HL-60 (cell line): ENCODE measurements at regions not wholly inside any gene's neighbourhood (a gene's known extent, or its start where the extent isn't known, plus 50 kb on each side); places are given as distances from the start of the nearest gene placed in this dataset.

Experiments used
- POLR2AphosphoS5 ChIP-seq: IDR thresholded peaks from 2 replicates; pipeline ENCODE4 v1.6.1; 2012; ENCODE audit warnings: low read depth
- TF ChIP-seq, protein P1 (sequence below): IDR thresholded peaks from one replicate; pipeline ENCODE4 v1.5.1; 2011; ENCODE audit warnings: low read length, control low read depth, inconsistent platforms; ENCODE audit not compliant: insufficient read depth
- TF ChIP-seq, protein P2 (sequence below): IDR thresholded peaks from 2 replicates; pipeline ENCODE4 v1.6.1; 2012; ENCODE audit warnings: low read depth; ENCODE audit not compliant: insufficient replicate concordance

DNA sequence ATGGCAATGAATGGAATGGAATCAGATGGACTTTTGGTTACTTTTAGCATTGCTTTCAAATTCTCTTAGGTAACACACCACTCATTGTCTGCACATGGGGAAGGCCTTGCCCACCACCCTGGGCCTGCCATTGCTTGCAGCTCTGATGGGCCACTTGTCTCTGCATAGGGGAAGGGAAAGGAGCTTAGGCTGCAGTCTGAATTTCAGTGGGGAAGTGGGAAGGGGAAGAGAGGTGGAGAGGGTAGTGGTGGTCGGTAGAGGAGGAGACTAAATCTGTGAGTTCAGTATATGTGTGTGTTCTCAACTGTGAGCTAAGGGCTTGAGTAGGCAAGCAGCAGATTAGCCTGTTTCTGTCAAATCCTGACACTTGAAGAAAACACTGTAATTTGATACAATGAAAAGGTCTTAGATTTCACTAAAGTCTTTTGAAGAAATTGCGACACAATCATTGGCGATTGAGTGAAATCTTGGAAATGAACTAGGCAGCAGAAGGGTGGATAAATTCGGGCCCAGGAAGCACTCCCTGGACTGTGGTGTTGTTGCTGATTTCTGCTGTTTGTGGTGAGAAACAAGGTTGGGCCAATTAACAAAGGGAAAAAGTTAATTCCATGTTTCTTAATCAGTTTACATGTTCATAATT is 80.6 kb downstream of the OTOR start:
- TF ChIP-seq, protein P1, sequence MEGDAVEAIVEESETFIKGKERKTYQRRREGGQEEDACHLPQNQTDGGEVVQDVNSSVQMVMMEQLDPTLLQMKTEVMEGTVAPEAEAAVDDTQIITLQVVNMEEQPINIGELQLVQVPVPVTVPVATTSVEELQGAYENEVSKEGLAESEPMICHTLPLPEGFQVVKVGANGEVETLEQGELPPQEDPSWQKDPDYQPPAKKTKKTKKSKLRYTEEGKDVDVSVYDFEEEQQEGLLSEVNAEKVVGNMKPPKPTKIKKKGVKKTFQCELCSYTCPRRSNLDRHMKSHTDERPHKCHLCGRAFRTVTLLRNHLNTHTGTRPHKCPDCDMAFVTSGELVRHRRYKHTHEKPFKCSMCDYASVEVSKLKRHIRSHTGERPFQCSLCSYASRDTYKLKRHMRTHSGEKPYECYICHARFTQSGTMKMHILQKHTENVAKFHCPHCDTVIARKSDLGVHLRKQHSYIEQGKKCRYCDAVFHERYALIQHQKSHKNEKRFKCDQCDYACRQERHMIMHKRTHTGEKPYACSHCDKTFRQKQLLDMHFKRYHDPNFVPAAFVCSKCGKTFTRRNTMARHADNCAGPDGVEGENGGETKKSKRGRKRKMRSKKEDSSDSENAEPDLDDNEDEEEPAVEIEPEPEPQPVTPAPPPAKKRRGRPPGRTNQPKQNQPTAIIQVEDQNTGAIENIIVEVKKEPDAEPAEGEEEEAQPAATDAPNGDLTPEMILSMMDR: no peak
- TF ChIP-seq POLR2AphosphoS5: no peak
- TF ChIP-seq, protein P2, sequence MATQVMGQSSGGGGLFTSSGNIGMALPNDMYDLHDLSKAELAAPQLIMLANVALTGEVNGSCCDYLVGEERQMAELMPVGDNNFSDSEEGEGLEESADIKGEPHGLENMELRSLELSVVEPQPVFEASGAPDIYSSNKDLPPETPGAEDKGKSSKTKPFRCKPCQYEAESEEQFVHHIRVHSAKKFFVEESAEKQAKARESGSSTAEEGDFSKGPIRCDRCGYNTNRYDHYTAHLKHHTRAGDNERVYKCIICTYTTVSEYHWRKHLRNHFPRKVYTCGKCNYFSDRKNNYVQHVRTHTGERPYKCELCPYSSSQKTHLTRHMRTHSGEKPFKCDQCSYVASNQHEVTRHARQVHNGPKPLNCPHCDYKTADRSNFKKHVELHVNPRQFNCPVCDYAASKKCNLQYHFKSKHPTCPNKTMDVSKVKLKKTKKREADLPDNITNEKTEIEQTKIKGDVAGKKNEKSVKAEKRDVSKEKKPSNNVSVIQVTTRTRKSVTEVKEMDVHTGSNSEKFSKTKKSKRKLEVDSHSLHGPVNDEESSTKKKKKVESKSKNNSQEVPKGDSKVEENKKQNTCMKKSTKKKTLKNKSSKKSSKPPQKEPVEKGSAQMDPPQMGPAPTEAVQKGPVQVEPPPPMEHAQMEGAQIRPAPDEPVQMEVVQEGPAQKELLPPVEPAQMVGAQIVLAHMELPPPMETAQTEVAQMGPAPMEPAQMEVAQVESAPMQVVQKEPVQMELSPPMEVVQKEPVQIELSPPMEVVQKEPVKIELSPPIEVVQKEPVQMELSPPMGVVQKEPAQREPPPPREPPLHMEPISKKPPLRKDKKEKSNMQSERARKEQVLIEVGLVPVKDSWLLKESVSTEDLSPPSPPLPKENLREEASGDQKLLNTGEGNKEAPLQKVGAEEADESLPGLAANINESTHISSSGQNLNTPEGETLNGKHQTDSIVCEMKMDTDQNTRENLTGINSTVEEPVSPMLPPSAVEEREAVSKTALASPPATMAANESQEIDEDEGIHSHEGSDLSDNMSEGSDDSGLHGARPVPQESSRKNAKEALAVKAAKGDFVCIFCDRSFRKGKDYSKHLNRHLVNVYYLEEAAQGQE: no peak
